HG03439 (cell line): ENCODE measurements at regions not wholly inside any gene's neighbourhood (a gene's known extent, or its start where the extent isn't known, plus 50 kb on each side); places are given as distances from the start of the nearest gene placed in this dataset.

ENCODE experiments used
- ATAC-seq: cut with Tn5 transposase; IDR thresholded peaks from one replicate; pipeline ENCODE4 v1.9.1; 2021; ENCODE audit warnings: mild to moderate bottlenecking, moderate library complexity; ENCODE audit not compliant: unreplicated experiment

- no peak for ATAC-seq
Observed at GRCh38 chr1:55580845-55581332, 365.7 kb upstream of the USP24 start.

DNA sequence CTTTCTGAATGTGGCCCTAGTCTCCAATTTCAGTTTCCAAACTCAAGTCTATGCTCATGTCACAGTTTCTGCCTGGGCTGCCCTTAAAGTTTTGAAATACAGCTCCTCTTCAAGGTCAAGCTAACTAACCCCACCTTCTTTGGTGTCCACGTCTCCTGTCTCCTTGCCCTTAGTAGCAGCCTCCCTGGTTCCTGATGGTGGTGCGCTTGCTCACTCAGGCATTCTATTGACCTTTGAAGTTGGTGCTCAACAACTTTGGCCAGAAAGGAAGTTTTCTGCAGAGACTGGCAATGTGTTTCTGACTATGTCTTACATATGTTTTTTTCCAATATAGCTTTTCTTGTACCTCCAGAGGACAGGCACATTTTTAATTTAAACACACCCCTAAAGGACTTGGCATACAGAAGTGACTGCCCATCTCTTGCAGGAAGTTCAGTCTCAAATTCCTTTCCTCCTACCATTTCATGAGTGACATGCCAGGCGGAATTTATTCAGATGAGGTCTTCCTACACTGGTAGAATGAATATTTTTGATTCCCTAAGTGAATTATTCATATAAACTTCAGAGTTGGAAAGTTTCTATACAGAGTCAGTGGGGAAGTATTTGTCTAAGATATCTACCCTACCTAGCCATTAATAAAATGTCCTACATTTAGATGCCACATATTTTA, 364.3 kb upstream of the USP24 start:
- ATAC-seq, result no peak

DNA sequence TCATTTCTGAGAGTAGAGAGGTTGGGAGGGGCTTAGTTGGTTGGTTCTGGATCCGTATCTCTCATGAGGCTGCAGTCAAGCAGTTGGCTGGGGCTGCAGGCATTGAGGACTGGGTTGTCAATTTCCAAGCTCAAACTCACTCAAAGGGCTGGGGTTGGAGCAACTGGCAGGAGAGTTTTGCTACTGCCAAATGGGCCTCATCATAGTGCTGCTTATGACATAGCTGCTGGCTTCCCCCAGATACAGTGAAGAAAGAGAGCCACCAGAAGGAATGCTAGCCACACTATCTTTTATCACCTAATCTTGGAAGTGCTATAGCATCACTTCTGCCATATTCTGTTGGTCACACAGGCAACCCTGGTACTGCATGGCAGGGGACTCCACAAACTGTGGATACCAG, 363.5 kb upstream of the USP24 start:
- ATAC-seq, result no peak

- no peak for ATAC-seq
Observed at GRCh38 chr1:55575571-55576279, 360.6 kb upstream of the USP24 start.

- no peak for ATAC-seq
Observed at GRCh38 chr1:55574691-55575225, 359.6 kb upstream of the USP24 start.

GRCh38 chr1:55572878-55573734, 357.9 kb upstream of the USP24 start:
- no peak for ATAC-seq

DNA sequence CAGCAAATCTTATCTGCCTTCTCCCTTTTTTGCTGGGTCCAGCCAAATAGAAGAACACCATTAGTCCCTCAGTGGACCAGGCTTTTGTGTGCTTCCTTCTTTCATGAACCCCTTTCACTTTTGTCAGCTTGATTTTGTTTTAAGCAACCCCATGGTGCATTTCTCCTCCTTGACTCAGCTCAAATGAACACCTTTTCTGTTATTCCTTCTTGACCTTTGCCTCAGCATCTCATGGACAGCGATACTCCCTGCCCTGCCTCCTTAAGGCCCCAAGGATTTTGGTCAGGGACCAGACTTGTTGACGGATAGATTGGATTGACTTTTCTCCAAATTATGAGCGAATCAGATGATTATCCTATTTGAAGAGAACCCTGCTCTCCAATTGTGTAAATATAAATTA, 356.6 kb upstream of the USP24 start:
- no peak for ATAC-seq

GRCh38 chr1:55569417-55569816, 354.3 kb upstream of the USP24 start:
- ATAC-seq, result no peak

DNA sequence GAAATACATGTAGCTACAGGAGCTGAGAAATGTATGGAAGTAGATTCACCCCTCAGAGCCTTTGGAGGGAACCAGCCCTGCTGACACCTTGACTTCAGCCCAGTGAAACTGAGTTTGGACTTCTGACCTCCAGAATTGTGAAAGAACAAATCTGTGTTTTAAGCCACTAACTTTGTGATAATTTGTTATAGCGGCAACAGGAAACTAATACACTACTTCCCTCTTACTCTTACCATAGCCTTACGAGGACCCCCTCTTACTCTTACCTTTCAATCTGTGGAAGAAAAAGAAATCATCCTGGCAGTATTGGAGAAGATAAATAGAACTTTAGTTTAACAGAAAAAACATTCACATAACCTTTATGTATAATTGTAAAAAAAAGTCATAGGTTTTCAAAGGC, 353.6 kb upstream of the USP24 start:
- ATAC-seq, result no peak

- ATAC-seq, result no peak
Observed at GRCh38 chr1:55560266-55560665, 345.1 kb upstream of the USP24 start.

GRCh38 chr1:55559842-55560241, 344.7 kb upstream of the USP24 start:
- no peak for ATAC-seq

DNA sequence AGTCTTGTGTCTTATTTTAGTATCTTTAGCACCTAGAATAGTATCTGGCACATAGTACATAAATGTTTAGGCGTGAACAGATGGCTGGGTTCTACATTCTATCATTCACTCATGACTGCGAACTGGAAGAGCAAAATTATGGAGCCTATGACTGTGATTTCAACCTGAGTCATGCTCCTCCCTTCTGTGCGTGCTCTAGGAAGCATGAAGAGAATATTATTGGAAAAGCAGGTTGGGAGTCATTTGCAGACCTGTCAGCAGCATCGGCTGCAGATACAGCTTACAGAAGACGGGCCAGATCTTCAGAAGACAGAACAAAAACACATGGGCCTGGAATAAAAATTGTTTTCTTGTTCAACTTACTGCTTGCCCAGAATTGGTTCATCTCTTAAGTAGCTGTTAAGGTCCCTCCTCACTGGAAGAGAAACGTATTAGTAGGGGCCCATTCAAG, 344.0 kb upstream of the USP24 start:
- no peak for ATAC-seq

- no peak for ATAC-seq
Observed at GRCh38 chr1:55558515-55558914, 343.4 kb upstream of the USP24 start.

DNA sequence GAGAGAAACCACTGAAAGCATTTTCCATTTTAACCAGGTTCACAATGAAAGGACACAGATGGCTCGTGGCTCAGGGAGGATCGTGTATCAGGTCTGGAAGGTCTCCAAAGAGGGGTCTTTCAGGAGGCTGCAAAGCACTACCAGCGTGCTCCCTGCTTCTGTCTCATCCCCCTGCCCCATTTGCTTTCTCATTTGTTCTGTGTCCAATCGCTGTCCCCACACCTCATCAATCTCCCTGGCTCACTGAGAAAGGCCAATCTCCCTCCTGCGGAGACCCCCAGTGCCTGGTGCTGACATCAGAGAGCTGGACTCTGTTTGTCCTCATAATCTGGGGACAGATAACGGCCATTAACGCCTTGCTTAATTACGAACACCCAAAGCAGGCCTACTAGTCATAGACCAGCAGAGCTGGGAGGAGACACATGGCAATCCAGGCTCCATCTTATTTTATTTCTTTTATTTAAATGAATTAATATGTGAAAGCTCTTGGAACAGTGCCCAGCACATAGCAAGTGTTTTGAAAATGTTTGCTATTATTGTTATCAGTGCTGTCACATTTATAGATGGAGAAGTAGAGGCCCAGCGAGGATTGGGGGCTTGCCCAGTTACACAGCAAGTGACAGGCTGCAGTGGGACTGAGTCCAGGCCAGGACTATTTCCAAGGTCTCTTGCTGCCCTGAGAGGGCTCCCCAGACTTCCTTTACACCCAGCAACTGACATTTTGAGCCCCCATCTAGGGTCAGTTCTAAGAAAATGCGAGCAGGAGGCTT, 341.0 kb upstream of the USP24 start:
- no peak for ATAC-seq

GRCh38 chr1:55554611-55555010, 339.4 kb upstream of the USP24 start:
- ATAC-seq, result no peak

GRCh38 chr1:55552636-55553035, 337.5 kb upstream of the USP24 start:
- ATAC-seq, result no peak

DNA sequence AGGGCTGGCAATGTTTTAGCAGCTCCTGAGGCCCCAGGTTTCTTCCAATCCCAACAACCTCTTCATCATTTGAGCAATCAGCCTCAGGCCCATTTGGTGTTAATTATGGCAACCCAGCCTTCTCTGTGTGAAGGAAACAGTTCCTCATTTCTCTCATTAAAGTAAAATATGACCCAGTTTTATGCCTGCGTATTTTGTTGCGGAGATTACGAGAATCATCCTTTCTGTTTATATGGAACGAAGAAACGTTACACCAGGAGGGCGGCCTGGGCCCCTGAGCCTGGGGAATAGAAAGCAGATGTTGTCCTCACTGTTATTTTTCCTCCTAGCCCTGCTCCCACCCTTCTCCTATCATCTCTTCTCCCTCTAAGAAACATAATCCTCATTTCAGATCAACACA, 332.2 kb upstream of the USP24 start:
- ATAC-seq, result no peak

GRCh38 chr1:55546553-55546952, 331.4 kb upstream of the USP24 start:
- no peak for ATAC-seq

DNA sequence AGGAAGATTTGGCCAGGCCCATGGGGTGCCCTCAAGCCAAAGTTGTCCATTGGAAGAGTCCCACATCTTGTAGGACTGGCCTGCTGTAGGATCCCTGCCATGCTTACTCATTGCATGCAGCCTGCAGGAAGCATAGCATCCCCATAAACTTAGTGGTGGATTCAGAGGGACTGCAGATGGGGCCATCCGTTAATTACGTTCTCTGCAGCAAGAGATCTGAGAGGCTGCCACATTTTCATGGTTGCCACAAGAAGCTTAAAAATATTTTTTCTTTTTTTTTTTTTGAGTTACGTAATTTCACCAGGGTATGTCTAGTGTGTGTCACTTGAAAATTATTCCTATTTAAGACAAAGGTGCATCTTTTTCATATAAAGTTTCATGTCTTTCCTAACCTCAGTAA, 329.7 kb upstream of the USP24 start:
- no peak for ATAC-seq

- no peak for ATAC-seq
Observed at GRCh38 chr1:55542901-55543504, 327.8 kb upstream of the USP24 start.
